Activated CD4-positive, alpha-beta T cell treated with anti-CD3 and anti-CD28 coated beads, Interleukin-2, amount 50 U/mL, for 24 hours (primary cell): ENCODE measurements at regions not wholly inside any gene's neighbourhood (a gene's known extent, or its start where the extent isn't known, plus 50 kb on each side); places are given as distances from the start of the nearest gene placed in this dataset.

Experiments
- DNase-seq, 2 donors: peaks; one replicate each; pipeline ENCODE4 v3.0.0-alpha.2; 2020; ENCODE audit warnings: low read depth in 1 of 2, low spot score in 1 of 2

DNA sequence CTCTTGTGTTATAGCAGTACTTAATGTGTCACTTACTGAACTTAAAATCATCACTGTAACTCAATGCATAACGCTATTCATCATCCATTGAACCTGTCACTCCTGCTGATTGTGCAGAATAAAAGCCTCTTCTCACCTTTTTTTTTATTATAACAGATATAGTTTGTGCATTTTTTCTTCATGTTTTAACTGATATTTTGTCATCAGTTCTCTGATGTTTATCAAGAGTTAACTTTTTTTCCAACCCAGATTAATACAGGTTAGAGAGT, 100.4 kb downstream of the SLIT2 start:
- DNase-seq, result no peak

- no peak for DNase-seq
These were observed 101.9 kb downstream of the SLIT2 start for GRCh38 chr4:20353646-20354045.

DNA sequence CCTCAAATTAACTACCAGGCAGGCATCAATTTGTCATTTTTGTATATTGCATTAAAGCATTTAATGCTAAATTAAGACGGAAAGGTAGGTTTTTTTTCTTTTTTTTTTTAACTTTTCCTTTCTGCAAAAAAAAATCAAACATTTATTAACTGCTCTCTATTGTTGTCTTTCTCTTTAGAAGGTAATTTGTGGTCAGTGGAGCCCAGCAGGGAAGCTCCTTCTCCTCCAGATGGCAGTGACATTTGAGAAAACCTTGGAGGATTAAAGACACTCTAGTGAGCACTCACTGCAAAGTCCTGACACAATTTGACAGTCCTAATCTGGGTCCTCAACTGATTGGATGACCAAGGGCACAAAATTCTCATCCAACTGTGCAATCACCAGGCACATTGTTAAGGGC, 102.4 kb downstream of the SLIT2 start:
- no peak for DNase-seq

DNA sequence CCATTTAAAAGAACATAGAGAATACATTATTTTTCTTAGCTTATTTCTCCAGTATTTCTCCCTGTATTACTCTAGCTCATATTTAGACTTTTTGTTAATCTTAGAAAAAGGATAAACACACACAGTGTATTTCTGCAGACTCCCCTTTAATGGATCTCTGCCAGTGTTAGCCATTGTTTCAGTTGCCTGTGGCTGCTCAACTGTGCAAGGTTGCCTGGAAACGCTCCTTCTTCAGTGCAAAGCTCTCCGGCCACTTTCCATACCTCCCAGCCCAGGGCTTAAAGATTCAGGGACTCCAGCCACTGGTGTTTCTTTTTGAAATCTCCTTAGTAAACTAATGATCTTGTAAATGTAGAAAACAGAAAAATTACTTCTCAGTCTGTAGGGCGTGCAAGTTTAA, 104.9 kb downstream of the SLIT2 start:
- no peak for DNase-seq

DNA sequence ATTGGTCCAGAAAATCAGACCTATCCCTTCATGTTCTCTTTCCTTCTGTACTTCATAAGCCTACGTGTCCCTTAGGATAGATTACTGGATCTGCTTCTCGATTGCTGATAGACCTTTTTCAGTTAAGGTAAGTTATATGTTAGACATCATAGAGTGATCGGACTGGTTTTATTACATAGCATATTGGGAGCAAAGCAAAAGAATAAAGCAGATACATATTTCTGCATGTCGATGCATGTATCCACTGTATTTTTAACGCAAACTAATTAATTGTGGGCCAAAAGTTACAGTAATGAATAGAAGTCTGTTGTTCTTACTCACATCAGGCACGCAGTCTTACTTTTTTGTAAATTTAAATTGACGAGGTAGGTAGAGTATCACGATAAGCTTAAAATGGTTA, 106.4 kb downstream of the SLIT2 start:
- DNase-seq, result no peak

DNA sequence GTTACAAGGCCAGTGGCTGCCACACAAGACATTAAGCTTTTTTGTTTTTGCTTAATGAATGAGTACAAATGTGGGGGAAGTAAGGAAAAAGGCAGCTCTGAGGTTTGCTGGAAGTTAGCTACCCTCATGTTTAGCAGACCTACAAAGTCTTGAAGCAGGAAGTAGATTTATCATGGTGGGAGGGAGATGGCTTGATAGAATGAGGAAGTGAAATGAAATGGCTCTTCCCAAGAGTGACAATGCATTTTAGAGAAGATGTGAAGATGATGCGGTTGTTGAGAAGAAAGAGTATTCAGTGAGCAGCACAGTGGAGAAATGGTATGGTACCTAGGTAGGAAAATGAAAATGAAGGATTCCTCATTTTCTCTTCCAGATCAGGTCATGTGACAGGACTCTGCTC, 108.0 kb downstream of the SLIT2 start:
- DNase-seq, result no peak

- no peak for DNase-seq
These were observed 110.4 kb downstream of the SLIT2 start for GRCh38 chr4:20362148-20362547.

DNA sequence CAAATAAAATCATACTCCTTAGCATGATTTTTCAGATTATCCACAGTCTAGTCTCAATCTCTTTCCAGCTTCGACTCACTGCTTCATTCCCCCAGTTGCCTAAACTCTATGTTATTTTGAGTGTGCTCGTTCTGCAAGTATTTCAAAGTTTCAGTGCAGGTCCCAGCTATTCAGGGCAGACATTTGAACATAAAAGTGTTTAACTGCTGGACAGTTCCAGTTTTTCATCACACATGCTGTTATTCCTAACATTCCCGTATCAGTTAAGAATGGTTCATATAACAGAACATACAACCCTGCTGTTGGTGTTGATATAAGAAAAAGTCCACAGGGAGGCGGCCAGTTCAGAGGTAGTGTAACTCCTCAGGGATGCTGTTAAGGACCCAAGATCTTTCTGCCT, 113.3 kb downstream of the SLIT2 start:
- DNase-seq, result no peak

DNA sequence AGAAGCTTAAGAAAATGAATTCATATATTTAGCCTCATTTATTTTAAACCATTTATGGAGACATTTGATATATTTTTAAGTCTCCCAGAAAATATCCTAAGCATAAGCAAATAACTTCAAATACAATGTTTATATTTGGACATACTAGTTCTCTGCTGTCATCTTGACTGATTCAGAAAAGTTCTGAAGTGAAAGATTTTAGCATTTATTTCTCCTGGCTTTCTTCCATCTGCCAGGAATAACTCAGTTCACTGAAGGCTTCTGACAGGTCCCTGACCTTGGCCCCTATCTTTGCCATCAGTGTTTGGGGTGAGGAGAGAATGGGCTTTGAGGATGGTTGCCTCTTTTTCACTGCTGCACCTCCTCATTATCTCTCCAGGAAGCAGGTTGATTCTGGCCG, 115.7 kb downstream of the SLIT2 start:
- no peak for DNase-seq

GRCh38 chr4:20368926-20369325, 117.2 kb downstream of the SLIT2 start:
- no peak for DNase-seq

- no peak for DNase-seq
These were observed 118.6 kb downstream of the SLIT2 start for GRCh38 chr4:20370274-20370673.

DNA sequence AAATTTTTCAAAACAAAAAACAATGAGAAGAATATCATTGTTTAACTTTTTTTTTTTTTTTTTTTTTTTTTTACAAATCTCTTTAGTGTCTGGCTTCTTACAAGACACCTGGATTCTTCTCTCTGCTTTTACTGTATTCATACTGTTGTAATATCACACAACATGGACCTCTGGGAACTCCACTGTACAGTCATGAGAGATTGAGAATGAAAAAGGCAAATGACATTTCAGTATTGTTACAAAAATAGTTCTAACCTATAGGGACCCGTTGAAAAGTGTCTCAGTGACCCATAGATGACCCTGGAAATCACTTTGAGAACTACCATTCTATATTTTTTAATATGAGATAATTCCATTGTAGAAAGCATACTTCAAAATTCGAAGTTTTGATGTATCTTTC, 124.4 kb downstream of the SLIT2 start:
- no peak for DNase-seq

- DNase-seq, result no peak
These were observed 126.5 kb downstream of the SLIT2 start for GRCh38 chr4:20378181-20378580.

DNA sequence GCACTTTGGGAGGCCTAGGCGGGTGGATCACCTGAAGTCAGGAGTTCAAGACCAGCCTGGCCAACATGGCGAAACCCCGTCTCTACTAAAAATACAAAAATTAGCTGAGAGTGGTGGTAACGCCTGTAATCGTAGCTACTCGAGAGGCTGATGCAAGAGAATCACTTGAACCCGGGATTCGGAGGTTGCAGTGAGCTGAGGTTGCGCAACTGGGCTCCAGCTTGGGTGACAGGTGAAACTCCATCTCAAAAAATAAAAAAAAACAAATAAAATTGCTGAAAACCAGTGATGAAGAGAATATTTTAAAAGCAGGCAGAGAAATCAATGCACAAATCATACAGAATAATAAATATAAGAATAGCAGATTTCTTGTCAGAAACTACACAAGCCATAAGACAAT, 129.3 kb downstream of the SLIT2 start:
- no peak for DNase-seq

DNA sequence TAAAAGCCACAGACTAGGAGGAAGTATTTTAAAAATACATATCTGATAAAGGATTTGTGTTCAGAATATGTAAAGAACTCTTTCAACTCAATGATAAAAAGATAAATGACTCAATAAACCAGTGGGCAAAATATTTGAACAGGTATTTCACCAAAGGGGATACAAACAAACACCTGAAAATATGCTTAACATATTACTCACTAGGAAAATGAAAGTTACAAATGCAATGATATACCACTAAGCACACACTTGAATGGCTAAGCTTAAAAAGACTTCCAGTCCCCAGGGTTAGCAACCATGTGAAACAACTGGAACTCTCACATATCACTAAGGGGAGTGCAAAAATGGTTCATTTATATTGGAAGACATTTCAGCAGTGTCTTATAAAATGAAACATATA, 131.6 kb downstream of the SLIT2 start:
- no peak for DNase-seq

- no peak for DNase-seq
These were observed 132.3 kb downstream of the SLIT2 start for GRCh38 chr4:20383969-20384368.

DNA sequence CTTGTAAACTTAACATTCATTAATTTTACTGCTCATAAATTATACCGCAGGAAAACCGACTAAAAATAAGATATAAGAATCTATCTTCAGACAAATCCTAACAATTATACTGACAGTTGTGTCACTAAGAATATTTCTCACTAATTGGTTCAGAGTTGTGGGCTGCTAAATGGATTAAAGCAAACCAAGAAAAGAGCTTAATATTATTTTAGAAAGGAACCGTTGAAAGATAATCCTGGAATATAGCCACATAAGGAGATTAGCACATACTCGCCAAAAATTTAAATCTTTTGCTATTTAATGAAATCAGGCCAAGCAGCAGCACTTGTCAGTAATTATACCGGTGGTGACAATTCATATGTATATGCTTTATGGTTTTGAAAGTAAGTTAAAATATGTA, 132.8 kb downstream of the SLIT2 start:
- DNase-seq, result no peak

DNA sequence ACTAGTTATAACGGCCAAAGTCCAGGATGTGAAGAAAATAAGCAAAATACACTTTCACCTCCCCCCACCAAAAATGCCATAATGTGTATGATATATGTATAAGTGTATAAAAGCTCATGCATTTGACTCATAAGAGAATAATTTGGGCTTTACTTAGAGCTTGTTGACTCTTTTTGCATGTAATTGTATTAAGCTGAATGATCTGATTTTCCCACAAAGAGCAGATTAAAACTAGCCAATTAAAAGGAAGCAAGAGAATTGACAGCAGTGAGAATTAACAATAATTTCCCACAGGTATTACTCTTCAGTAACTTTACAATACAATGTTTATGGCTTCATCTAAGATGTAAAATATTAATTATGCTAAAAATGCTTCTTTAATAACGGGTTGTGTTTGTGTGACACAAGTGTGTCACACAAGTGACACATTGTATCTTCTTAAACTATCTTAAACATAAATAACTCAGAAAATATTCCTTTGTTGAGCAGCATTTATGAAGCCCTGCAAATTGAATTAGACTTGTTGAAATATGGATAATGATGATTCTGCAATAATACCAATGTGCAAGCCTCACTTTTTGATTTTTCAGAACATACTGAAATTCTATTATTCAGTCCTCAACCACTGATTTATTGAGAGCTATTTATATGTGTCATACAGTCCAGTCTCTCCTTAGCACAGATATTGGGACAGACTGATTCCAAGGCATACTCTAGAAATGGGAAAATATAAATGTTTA, 134.5 kb downstream of the SLIT2 start:
- no peak for DNase-seq

GRCh38 chr4:20386906-20387305, 135.2 kb downstream of the SLIT2 start:
- DNase-seq, result no peak

- no peak for DNase-seq
These were observed 139.5 kb downstream of the SLIT2 start for GRCh38 chr4:20391198-20391597.

DNA sequence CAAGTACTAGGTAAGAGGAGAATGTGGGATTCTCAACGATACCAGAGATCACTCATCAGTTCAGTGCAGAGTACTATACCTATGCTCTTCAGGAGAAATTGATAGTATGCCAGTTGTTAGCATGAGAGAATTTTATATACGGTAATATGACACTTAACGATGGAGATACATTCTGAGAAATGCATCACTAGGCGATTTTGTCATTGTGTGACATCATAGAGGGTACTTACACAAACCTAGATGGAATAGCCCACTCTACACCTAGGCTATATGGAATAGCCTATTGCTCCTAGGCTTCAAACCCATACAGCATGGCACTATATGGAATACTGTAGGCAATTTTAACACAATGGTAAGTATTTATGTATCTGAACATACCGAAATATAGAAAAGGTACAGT, 140.2 kb downstream of the SLIT2 start:
- no peak for DNase-seq

GRCh38 chr4:20393486-20394100, 141.9 kb downstream of the SLIT2 start:
- no peak for DNase-seq

DNA sequence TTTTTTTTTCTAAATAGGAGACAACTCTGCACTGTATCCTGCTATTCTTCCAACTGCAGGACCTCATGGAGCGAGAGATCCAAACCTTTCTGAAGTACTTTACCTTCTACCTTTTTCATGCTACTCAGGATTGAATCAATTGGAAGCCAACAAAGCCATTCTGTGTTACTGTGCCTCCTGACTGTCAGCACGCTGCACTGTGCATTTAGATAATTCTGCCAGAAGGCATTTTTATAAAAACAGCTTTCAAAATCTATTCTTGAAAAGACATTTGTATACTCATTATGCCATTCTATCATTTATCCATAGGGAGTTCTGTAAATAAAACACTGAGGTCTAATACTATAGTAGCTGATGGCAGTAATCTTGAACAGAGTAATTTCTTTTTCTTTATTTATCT, 142.8 kb downstream of the SLIT2 start:
- no peak for DNase-seq
